ENCODE measurements at regions not wholly inside any gene's neighbourhood (a gene's known extent, or its start where the extent isn't known, plus 50 kb on each side); places are given as distances from the start of the nearest gene placed in this dataset.

DNA sequence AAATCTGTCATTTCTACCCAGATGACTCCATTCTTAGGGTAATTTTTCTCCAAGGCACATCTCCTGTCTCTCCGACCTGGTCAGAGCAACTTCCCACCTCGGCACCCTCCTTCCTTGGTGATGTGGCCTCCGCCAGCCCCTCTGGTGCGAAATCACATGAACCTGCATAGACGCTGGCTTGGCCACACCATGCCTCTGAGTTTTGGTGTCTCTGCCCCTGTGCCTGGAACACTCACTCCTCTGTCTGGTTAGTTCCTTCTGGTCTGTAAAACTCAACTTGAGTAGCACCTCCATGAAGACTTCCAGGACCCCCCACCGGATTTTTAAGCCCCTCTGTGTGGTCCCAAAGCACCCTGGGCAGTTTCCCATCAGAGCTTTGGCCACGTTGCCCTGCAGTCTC, 83.2 kb upstream of the OTOS start:
- no peak for FAIRE-seq
- DNase-seq (ENCODE audit: insufficient read length, low spot score) = no peak
- no peak for TF ChIP-seq POU2F2 (IDR thresholded peaks at IDR 0.05; ENCODE audit: low read depth, low read length)
- no peak for TF ChIP-seq SPI1 (IDR thresholded peaks at IDR 0.05; ENCODE audit: low read depth, low read length)

DNA sequence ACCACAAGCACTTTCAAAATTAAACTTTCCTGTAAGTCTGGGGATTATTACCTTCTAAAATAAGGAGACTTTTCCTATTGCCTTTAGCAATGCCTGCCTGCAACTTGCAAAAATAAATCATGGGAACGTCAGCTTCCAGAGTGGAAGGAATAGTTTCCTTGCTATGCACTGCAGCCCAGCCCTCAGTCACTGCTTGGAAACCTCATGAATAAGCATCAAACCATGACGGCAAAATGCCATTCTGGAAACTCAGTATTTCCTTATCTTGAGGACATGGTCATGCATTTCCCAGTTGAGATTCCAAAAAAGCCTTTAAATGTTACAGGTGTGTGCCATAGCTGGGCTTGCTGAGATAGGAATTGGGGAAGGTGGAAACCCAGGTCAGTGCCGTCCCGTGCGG, 84.2 kb upstream of the OTOS start:
- DNase-seq (ENCODE audit: insufficient read length, low spot score) (no peak), FAIRE-seq (no peak)
- no peak for TF ChIP-seq PAX5 (IDR thresholded peaks at IDR 0.05; ENCODE audit: insufficient read depth, low read length, severe bottlenecking)
- no peak for TF ChIP-seq POLR2A (IDR thresholded peaks at IDR 0.05; ENCODE audit: low read depth, low read length)
- no peak for TF ChIP-seq TAF1 (IDR thresholded peaks at IDR 0.05; ENCODE audit: low read depth, low read length)
- no peak for TF ChIP-seq POLR2AphosphoS5 (IDR thresholded peaks at IDR 0.05; ENCODE audit: low read depth, low read length)
- no peak for TF ChIP-seq SPI1 (IDR thresholded peaks at IDR 0.05; ENCODE audit: low read depth, low read length)

DNA sequence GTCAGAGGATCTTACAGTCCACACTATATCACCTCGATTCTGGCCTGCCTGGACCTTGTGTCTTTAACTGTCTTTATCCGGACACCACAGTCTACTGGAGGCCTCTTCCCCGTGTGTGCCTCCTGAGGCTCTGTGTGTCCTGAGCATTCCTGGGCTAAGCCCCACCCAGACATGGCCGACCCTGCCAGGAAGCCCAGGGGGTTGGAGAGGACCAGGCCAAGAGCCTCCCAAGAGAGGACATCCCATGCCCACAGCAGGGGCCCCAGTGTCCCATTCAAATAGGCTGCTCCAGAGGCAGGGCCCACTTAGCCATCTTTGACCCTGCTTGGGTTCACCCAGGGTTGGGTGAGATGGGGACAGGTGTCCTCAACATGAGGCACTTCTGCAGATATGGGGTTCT, 84.7 kb upstream of the OTOS start:
- DNase-seq (ENCODE audit: insufficient read length, low spot score) = no peak
- no peak for FAIRE-seq
- no peak for TF ChIP-seq POU2F2 (IDR thresholded peaks at IDR 0.05; ENCODE audit: low read depth, low read length)
- TF ChIP-seq PAX5 (IDR thresholded peaks at IDR 0.05; ENCODE audit: insufficient read depth, low read length, severe bottlenecking) = no peak
- no peak for TF ChIP-seq POLR2A (IDR thresholded peaks at IDR 0.05; ENCODE audit: low read depth, low read length)
- no peak for TF ChIP-seq SPI1 (IDR thresholded peaks at IDR 0.05; ENCODE audit: low read depth, low read length)
- TF ChIP-seq POLR2AphosphoS5 (IDR thresholded peaks at IDR 0.05; ENCODE audit: low read depth, low read length) = no peak
- no peak for TF ChIP-seq TAF1 (IDR thresholded peaks at IDR 0.05; ENCODE audit: low read depth, low read length)

GRCh38 chr2:240225660-240226475, 85.4 kb upstream of the OTOS start:
- TF ChIP-seq POU2F2 (IDR thresholded peaks at IDR 0.05; ENCODE audit: low read depth, low read length) = no peak
- no peak for TF ChIP-seq POLR2AphosphoS5 (IDR thresholded peaks at IDR 0.05; ENCODE audit: low read depth, low read length)
- TF ChIP-seq POLR2A (IDR thresholded peaks at IDR 0.05; ENCODE audit: low read depth, low read length) = no peak
- TF ChIP-seq TAF1 (IDR thresholded peaks at IDR 0.05; ENCODE audit: low read depth, low read length) = no peak
- DNase-seq (ENCODE audit: insufficient read length, low spot score) (no peak), FAIRE-seq (peak; percentile 26)

GRCh38 chr2:240226672-240227537, 86.4 kb upstream of the OTOS start:
- no peak for TF ChIP-seq TAF1 (IDR thresholded peaks at IDR 0.05; ENCODE audit: low read depth, low read length)
- no peak for TF ChIP-seq POU2F2 (IDR thresholded peaks at IDR 0.05; ENCODE audit: low read depth, low read length)
- FAIRE-seq = no peak
- no peak for DNase-seq (ENCODE audit: insufficient read length, low spot score)

DNA sequence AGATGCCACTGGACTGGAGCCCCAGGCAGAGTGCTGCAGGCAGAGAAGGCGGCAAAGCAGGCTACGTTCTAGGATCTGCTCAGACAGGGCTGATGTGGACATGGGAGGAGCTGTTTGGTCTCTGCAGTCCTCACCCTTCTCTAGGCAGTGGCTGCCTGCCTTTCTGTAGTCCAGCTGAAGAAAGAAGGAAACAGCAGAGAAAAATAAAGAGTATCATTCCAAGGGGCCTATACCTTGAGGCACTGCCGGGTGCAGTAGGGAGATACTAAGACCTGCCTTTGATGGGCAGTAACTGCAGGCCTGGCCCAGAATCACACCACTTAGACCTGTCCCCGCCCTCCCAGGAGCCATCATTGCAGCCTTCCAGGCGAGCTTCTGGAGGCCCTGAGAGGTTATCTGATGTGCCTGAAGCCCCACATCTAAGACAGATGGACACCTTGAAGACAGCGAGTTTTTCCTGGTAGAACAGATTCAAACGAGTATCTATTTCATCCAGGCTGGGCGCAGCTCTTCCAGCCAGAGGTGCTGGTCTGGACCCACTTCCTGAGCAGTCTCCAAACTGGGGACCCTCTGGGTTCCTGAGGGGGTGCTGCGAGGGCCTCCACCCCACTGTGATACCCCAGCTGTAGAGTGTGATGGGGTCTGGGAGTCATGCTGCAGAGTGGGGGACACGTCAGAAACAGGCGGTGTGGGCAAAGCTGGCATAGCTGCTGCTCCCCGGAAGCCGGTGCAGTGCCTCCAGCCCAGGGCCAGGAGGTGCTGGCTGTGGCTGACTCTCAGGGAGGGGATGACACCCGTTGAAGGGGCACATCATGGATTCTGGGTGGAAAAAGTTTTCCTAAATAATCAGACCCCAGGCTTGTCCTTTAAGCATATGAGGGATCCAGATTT, 87.3 kb upstream of the OTOS start:
- DNase-seq (ENCODE audit: insufficient read length, low spot score) (no peak), FAIRE-seq (no peak)

GRCh38 chr2:240229005-240229404, 88.5 kb upstream of the OTOS start:
- TF ChIP-seq POU2F2 (IDR thresholded peaks at IDR 0.05; ENCODE audit: low read depth, low read length) (no peak), POLR2AphosphoS5 (IDR thresholded peaks at IDR 0.05; ENCODE audit: low read depth, low read length) (no peak), POLR2A (IDR thresholded peaks at IDR 0.05; ENCODE audit: low read depth, low read length) (no peak), PAX5 (IDR thresholded peaks at IDR 0.05; ENCODE audit: insufficient read depth, low read length, severe bottlenecking) (no peak), TAF1 (IDR thresholded peaks at IDR 0.05; ENCODE audit: low read depth, low read length) (no peak)
- DNase-seq (ENCODE audit: insufficient read length, low spot score) (no peak), FAIRE-seq (no peak)

More for the DNA sequence above, 87.3 kb upstream of the OTOS start:
- no peak for TF ChIP-seq TAF1 (IDR thresholded peaks at IDR 0.05; ENCODE audit: low read depth, low read length)
- TF ChIP-seq POLR2AphosphoS5 (IDR thresholded peaks at IDR 0.05; ENCODE audit: low read depth, low read length) = no peak
- no peak for TF ChIP-seq PAX5 (IDR thresholded peaks at IDR 0.05; ENCODE audit: insufficient read depth, low read length, severe bottlenecking)
- TF ChIP-seq SPI1 (IDR thresholded peaks at IDR 0.05; ENCODE audit: low read depth, low read length) = no peak
- TF ChIP-seq POLR2A (IDR thresholded peaks at IDR 0.05; ENCODE audit: low read depth, low read length) = no peak
- TF ChIP-seq POU2F2 (IDR thresholded peaks at IDR 0.05; ENCODE audit: low read depth, low read length) = no peak

DNA sequence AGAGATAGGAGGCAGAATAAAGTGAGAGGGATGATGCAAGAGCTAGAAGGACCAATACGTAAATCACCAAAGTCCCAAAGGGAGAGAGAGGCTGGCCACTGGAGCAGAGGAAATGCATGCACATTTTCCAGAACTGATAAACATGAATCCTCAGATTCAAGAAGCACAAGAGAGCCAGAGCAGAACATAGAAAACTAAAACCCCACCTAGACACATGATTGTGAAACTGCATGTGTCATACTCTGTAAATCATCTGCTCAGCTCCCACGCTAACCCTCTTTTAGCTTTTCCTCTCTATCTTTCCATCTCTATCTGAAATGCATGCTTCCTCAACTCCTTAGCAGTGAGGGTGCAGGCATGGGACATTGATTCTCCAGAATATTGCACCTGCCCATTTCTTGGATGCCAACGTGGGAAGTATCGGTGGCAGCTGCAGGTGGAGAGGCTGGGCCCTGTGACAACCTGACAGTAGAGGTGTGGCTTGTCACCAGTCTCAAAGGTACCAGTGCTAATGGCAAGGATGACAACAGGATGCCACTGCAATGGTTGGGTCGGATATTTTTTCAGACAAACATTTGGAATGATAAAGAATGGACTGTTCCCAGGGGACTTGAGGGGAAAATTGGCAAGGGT, 89.3 kb upstream of the OTOS start:
- TF ChIP-seq POU2F2 (IDR thresholded peaks at IDR 0.05; ENCODE audit: low read depth, low read length) (no peak), PAX5 (IDR thresholded peaks at IDR 0.05; ENCODE audit: insufficient read depth, low read length, severe bottlenecking) (no peak), TAF1 (IDR thresholded peaks at IDR 0.05; ENCODE audit: low read depth, low read length) (no peak), POLR2AphosphoS5 (IDR thresholded peaks at IDR 0.05; ENCODE audit: low read depth, low read length) (no peak), POLR2A (IDR thresholded peaks at IDR 0.05; ENCODE audit: low read depth, low read length) (no peak), SPI1 (IDR thresholded peaks at IDR 0.05; ENCODE audit: low read depth, low read length) (no peak)
- DNase-seq (ENCODE audit: insufficient read length, low spot score) (no peak), FAIRE-seq (no peak)
